H4 (cell line): ENCODE measurements at regions not wholly inside any gene's neighbourhood (a gene's known extent, or its start where the extent isn't known, plus 50 kb on each side); places are given as distances from the start of the nearest gene placed in this dataset.

ENCODE experiments used
- DNase-seq: peaks from one replicate; pipeline ENCODE4 v3.0.0-alpha.2; 2015; ENCODE audit warnings: low spot score

DNA sequence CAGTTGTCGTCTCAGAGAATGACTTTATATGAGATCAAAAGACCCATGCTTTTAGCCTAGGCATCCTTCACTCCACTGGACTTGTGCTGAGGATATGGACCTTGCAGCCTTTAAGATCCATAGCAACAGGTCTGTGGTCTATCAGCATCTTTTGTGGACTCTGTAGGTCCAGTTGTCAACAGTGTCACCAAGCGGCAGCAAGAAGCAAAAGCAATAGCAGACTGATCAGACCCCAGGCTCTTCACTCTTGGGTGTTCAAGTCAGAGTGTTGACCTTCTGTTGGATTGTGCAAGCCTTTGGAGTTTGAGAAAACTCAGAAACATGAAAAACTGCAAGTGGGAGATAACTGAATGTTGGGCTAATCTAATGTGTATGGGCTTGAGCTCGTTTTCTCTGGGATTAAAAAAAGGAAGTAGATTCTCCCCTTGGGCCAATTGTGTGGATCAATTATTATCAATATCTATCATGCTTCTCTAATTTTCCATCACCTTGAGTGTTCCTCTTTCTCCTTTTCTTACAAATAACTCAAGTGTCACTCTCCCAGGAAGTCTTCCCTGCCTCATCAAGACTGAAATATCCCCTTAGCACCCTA, 144.2 kb downstream of the LYPLAL1 start:
- peak; percentile 10 for DNase-seq

DNA sequence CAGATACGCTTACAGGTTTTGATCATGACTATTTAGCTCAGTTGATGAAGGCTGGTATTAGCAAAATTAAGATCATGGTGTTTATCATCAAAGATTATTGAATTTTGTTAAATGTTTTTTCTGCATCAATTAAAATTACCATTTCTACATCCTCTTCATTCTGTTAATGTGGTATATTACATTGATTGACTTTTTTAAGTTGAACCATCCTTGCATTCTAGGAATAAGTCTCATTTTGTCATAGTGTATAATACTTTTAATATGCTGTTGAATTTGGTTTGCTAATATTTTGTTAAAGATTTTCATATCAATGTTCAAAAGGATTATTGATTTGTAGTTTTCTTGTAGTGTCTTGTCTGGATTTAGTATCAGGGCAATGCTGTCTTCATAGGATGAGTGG, 142.4 kb downstream of the LYPLAL1 start:
- no peak for DNase-seq

DNA sequence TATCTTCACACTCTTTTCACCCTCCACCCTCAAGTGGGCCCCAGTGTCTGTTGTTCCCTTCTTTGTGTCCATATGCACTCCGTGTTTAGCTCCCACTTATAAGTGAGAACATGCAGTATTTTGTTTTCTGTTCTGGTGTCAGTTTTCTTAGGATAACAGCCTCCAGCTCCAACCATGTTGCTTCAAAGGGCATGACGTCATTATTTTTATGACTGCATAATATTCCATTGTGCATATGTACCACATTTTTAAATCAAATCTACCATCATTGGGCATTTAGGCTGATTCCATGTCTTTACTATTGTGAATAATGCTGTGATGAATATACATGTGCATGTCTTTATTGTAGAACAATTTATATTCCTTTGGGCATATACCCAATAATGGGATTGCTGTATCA, 140.3 kb downstream of the LYPLAL1 start:
- no peak for DNase-seq

DNA sequence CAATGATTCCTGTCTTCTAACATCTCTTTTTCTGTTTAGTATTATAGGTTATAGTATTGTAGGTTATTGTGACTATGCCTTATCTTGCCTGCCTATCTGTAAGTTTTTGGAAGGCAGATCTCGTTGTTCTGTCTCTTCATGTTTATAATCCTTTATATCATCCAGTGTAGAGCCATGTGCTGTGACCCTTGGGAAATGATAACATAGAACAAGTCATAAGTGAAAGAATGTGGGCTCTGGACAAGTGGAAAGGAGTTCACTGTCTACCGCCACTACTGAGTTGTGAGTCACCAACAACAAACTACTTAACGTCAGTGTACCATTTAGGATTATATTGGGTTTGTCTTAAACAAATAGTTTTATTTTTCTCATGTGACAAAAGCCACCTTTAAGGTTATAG, 139.3 kb downstream of the LYPLAL1 start:
- peak; percentile 21 for DNase-seq

DNA sequence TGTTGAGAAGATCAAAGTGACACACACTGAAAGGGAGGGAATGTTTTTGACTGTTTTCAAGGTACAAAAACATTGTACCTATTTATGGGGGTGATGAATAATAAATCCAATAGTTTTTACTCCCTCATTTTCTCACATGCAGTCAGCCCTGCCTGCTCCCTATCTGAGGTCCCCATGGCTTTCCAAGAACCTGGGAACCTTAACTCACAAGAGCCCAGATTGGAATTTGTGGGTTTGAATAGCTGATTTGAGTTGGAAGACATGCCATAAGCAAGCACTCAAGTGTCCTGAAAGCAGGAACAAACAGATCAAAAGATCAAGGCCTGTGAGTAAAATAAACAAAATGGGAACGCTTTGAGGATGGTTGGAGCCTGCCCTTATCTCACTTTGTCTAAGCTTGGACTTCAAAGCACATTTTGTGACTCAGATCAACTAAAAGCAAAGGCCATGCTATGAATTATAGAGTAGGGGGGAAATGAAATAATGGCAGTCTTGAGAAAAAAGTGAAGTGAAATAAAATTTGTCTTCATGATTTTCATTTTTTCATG, 136.6 kb downstream of the LYPLAL1 start:
- no peak for DNase-seq

DNA sequence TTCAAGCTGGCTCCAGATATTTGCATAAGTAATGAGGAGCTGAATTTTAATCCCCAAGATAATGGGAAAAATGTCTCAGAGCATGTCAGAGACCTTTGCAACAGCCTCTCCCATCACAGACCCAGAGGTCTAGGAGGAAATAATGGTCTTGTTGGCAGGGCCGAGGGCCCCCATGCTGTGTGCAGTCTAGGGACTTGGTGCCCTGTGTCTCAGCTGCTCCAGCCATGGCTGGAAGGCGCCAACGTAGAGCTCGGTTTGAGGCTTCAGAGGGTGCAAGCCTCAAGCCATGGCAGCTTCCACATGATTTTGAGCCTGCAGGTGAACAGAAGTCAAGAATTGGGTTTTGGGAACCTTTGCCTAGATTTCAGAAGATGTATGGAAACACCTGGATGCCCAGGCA, 134.7 kb downstream of the LYPLAL1 start:
- no peak for DNase-seq

DNA sequence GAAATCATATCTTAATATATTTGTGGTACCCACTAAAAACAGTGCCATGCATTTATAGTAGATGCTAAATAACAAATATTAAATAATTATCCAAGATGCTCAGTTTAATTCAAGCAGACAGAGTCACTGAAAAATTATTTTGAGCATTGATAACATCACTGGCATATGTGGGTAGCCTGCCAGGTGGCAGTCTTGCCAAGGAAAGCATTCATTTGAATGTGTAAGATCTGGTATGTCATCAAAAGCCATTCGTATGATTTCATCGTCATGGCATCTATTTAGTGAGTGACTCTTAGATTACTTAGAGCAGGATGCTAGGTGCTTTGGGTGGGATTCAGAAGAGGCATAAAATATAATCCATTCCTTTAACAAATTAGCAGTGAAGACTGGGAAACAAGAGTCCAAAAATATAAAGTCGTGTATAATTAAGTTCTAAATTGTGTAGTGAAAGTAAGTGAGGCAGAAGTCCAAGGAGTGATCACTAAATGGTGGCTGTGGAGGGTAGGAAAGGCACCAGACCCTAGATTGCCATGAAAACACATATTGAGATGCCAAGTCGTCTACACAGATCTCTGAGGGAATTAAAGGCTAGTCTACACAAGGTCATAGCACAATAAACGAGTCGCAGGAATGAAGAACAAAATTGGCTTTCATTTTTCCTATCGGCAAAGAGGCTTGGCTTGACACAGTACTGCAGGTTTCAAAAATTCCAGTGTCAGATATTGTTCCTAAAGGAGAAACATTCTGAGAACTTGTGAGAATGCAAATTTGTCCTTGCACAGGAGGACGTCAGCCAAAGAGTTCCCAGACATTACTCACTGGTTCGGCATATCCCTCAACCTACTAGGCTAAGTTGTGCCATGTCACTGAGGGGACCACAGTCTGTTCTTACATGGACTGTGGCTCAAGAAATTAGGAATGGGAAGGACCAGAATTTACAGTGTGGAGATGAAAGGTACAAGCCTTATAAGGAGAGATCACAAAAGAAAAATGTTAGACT, 130.8 kb downstream of the LYPLAL1 start:
- DNase-seq, result peak; percentile 53

DNA sequence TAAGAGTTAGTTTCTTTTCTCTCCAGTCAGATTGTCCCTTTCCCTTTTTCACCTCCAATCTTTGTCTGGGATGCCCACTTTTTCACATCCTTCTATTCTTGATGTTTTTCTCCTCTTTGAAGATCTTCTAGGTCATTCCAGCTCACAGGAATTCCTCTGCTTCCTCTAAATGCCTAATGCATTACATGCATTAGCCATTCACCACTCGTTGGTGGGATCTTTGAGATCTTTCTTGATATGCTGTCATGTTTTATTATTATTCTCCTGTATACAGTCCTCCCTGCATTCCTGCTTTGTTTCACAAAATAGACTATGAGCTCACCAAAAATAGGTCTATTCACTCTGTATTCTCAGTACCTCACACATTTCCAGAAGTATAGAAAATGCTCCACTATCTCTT, 129.0 kb downstream of the LYPLAL1 start:
- no peak for DNase-seq

DNA sequence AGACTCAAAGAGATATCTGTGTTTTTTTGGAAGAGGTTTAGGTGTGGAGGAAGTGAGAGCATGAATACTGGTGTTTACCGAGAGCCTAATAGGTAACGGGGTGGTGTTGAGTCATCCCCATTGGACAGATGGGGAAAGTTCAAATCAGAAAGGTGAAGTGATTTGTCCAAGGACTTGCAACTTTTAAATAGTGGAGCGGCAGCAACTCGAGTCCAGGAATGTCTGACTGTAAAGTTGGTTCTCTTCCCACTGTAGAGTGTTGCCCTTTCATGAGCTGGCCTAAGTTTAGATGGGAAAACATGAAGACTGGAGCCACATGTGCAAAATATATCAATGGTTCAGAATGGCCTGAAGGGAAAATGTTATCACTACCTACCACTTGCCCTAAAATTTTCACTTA, 125.7 kb downstream of the LYPLAL1 start:
- no peak for DNase-seq

DNA sequence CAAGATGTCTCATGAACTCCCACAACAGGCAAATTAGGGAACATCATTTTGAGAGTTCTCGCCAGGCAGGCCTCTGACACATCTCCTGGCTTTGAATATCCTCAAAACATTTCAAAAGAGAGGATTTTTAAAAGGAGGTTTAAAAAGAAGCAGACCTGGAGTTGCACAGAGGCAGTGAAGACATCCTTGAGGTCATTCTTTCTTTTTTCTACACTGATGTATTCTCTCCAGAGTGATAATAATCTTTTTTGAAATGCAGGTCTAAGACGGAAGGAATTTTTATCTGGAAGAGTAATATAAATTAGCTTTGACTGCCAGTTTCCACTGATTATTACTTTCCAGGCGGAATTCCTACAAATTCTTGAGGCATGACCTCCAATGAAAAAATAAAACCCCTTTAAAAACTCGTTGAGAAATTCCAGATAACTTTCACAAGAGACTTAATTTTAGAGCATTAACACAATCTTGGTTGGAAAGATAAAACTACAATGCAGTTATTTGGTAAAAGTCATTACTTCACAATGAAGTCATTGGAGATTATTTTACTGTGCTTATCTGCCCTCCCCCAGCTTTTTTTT, 125.0 kb downstream of the LYPLAL1 start:
- no peak for DNase-seq

DNA sequence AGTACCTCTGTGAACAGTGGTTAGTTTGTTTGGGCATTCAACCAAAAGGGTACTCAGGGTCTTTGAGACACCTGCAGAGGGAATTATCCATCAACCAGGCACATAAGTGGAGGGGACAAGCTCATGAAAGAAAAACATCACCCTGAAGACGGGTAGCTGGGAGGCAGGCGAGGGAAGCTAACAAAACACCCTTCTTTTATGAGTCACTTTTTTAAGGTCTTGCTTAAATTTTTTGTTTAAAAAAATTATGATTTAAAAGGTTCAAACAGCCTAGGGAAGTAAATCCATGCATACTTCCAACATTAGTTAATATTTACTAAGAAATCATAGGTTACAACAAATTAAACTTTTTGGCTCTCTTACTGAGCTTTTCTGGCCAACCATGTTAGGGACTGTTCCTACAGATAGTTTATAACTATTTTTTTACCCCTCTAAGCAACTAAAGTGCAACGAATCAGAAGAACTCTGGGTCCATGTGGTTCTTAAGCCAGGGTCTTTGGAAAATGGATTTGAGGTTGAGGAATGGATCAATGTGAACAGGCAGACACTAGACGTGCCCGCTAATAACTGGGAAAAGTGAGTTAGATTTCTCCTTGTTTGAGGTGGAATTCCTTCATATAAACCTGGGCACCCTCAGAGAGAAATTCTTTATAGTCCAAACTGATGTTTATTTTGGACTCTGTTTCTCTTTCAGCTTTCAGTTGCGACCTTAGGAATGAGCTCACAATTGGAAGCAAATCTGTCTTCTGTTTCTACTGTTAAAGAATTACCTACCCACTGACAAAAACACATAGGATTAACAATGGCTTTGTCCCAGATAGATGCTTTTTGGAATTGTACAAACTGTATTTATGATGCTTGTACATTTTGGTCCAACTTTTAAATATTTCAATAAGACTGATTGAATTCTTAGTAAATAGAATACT, 123.0 kb downstream of the LYPLAL1 start:
- DNase-seq, result no peak

DNA sequence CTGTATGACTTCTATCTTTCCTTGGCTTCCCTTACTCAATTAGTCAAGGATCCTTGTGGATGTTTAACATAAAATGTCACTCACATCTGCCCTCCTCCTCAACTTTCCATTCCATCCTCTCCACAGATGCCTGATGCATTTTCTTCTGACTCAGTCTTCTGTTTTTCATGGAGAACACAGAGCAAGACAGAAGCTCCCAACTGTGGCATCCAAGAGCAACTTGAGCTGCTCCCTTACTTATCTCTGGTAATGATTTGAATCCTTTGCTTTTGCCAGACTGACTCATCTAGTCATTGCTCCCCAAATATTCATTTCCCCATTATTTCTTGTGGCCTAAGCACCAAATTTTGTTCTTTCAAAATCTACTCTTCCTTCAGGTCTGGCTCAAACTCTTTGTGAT, 120.6 kb downstream of the LYPLAL1 start:
- no peak for DNase-seq

DNA sequence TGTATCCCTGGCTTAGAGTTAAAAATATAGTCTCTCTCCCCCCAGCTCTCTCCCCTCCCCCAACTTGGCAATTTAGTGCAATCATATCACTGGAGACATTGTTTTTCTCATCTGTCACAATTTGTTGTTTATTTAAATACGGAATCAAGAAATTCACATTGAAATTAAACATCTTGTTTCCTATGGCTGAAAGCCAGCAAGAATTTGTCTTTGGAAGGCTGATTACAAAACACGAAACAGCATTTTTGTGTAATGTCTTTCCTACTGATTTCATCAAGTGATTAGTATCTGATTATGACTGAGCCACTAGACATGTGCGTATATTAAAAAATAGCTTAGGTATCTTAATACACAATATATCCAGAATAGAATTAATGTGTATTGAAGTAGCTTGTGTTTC, 119.7 kb downstream of the LYPLAL1 start:
- DNase-seq, result no peak

DNA sequence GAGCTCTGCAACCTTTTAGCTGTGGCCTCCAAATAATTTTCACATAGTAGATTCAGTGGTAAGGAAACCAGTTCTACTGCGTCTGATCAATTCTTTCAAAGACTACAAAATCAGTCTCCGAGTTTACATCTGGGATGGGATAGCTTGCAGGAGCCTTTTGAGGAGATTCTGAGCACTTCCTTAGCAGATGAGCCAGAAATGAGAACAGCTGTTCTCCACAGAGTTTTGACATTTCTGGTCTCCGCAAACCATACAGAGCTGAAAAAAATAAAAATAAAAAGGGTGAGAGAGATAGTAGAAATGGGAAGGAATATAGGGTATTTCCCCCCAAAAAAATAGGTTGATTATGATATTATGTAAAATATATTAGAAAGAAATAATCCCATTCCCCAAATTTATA, 119.3 kb downstream of the LYPLAL1 start:
- no peak for DNase-seq

DNA sequence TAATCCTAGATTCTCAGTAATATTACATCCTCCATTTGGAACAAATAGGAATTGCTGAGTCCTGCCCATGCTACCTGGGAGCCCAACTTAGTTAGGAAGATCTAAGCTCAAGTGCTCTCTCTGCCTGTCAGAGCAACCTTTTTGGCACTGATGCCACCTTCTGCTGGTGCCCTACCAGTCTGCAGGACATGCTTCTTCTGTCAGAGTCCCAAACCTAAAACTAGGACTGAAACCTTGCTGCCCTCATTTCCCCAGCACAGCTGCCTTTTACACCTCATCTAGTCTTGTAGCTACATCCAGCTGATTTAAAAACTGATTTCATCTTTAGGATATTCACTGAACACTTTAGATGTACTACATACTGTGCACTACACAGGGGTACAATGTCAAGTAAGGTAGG, 118.7 kb downstream of the LYPLAL1 start:
- DNase-seq, result no peak

DNA sequence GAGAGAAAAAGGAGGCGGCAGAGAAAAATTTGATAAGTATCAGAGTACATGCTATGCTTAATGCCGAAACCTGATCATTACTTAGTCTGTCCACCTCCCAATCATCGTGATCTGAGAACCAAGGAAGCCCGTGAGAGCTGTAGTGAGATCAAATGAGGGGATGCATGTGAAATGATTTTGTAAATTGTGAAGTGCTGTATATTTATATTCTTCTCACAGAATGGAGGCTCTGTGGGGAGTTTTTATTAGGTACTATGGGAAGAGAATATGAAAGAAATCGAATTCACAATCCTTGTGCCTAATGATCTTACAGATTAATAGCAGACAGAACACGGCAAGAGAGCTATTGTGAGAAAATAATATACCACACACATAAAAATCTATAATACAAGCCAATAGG, 115.5 kb downstream of the LYPLAL1 start:
- no peak for DNase-seq

DNA sequence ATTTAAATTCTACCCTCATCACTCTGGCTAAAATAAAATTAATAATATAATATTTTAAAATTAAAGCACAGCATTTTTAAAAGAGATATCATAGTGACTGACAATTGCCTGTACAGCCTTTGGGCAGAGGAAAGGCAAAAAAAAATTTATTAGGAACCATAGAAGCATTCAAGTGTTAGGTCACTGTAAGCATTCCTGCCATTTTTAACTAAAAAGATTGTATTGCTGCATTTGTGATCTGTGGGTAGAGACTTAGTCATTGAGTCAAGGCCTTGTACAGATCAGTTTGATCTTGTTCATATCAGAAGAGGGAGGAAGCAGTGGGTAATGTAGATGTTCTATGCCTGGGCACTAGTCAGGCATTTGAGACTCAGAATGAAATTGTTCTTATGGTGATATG, 109.9 kb downstream of the LYPLAL1 start:
- no peak for DNase-seq

DNA sequence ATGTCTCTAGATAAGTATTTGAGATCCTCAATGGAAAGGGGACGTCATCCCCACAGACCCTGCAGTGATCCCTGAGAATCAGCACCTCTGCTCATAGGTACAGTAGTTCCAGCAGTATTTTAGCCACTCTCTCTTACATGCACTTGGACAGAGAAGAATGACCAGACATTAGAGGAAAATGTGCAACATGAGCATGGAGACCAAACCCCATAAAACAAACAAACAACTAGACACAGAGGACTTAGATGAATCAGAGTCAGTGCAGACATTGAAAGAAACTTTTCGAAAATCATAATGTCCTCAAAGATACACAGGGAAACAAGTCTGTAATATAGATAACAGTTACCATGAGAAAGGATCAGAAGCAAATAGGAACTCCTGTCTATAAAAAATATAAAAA, 108.2 kb downstream of the LYPLAL1 start:
- no peak for DNase-seq

DNA sequence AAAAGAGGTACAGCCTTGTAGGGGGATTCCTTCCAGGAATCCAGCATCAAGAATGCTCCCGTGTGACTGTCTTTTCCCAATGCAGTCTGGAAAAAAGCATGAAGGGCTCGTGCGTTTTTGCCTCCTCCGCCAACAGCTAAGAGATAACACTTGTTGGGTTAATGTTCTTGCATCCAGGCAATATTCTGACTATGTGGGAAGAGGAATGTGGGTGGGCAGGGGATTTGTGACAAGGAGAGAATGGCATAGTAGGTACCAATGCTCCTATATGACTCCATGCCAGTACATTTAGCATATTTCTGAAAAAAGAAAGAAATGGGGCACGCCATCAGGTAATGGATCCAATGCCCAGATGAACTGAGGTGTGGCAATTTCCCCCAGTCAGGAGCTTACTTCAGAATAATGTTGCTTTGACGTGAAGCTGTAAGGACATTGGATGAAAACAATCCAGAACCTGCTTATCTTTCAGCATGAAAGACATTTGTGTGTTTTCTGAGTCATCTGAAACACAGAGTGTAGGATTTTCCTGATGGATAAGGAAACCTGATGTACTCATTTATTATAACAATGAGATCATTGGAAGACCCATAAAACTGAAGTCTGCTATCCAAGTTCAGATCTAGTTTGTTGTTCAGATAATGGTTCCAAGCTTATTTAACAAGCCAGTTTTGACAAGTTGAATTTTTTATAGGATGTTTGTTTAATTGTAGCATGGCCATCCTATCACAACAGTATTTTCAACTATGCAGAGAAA, 105.5 kb downstream of the LYPLAL1 start:
- DNase-seq, result no peak

DNA sequence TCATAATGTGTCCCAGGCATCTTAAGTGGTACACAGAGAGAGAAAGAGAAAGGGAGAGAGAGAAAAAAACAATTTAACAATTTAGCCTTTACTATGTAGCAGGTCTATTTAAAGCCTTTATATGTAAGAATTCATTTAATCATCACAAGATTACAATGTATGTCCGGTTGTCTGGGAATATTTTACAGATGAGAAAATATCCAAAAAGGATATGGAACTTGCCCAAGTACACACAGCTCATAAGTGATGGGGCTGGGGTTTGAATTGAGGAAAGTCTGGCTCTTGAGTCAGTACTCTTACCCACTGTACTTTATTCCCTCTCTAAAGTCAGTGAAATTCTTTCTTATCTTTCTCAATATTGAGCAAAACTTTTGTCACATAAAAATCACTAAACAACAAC, 104.6 kb downstream of the LYPLAL1 start:
- no peak for DNase-seq
